ENCODE measurements at regions not wholly inside any gene's neighbourhood (a gene's known extent, or its start where the extent isn't known, plus 50 kb on each side); places are given as distances from the start of the nearest gene placed in this dataset.
"Not testable (repeated sequence)": the region's sequence is repeated elsewhere in the genome, so short reads cannot be mapped to it uniquely, and the experiment has no call there.

- no peak for DNase-seq (ENCODE audit: low read depth)
These were observed 110.8 kb upstream of the SMURF2 start for GRCh38 chr17:64772845-64773299.

- DNase-seq (ENCODE audit: low read depth) = no peak
These were observed 110.1 kb upstream of the SMURF2 start for GRCh38 chr17:64771980-64772844.

- no peak for DNase-seq (ENCODE audit: low read depth)
These were observed 107.6 kb upstream of the SMURF2 start for GRCh38 chr17:64769712-64770111.

GRCh38 chr17:64767269-64767997, 105.3 kb upstream of the SMURF2 start:
- no peak for DNase-seq (ENCODE audit: low read depth)

GRCh38 chr17:64765191-64765889, 103.2 kb upstream of the SMURF2 start:
- no peak for DNase-seq (ENCODE audit: low read depth)

- DNase-seq (ENCODE audit: low read depth) = no peak
These were observed 89.0 kb upstream of the SMURF2 start for GRCh38 chr17:64750891-64751677.

- no peak for DNase-seq (ENCODE audit: low read depth)
These were observed 88.4 kb upstream of the SMURF2 start for GRCh38 chr17:64750478-64750877.

GRCh38 chr17:64749306-64749705, 87.2 kb upstream of the SMURF2 start:
- DNase-seq (ENCODE audit: low read depth) = no peak

- DNase-seq (ENCODE audit: low read depth) = no peak
These were observed 85.9 kb upstream of the SMURF2 start for GRCh38 chr17:64747938-64748540.

- DNase-seq (ENCODE audit: low read depth) = no peak
These were observed 80.2 kb upstream of the SMURF2 start for GRCh38 chr17:64742326-64742725.

GRCh38 chr17:64741916-64742315, 79.8 kb upstream of the SMURF2 start:
- DNase-seq (ENCODE audit: low read depth) = not testable (repeated sequence)

- DNase-seq (ENCODE audit: low read depth) = no peak
These were observed 79.0 kb upstream of the SMURF2 start for GRCh38 chr17:64741038-64741641.

GRCh38 chr17:64739316-64740058, 77.4 kb upstream of the SMURF2 start:
- no peak for DNase-seq (ENCODE audit: low read depth)

- DNase-seq (ENCODE audit: low read depth) = peak; percentile 21
These were observed 74.8 kb upstream of the SMURF2 start for GRCh38 chr17:64736804-64737492.

GRCh38 chr17:64732336-64733006, 70.4 kb upstream of the SMURF2 start:
- no peak for DNase-seq (ENCODE audit: low read depth)

- not testable (repeated sequence) for DNase-seq (ENCODE audit: low read depth)
These were observed 67.9 kb upstream of the SMURF2 start for GRCh38 chr17:64730023-64730422.

GRCh38 chr17:64729201-64729600, 67.1 kb upstream of the SMURF2 start:
- no peak for DNase-seq (ENCODE audit: low read depth)

- DNase-seq (ENCODE audit: low read depth) = no peak
These were observed 66.1 kb upstream of the SMURF2 start for GRCh38 chr17:64728041-64728695.
